GM23248 (cell line): ENCODE measurements at regions not wholly inside any gene's neighbourhood (a gene's known extent, or its start where the extent isn't known, plus 50 kb on each side); places are given as distances from the start of the nearest gene placed in this dataset.

Experiments
- EZH2 ChIP-seq: fragments of 200-600 bp; sonication (generic); IDR thresholded peaks from 2 replicates; pipeline ENCODE4 v1.6.1; 2018; ENCODE audit warnings: antibody characterized with exemption, mild to moderate bottlenecking; ENCODE audit not compliant: insufficient read depth, poor library complexity, severe bottlenecking
- EZH2phosphoT487 ChIP-seq: fragments of 200-600 bp; sonication (generic); IDR thresholded peaks from 2 replicates; pipeline ENCODE4 v1.6.1; 2018; ENCODE audit warnings: antibody characterized with exemption, moderate library complexity, mild to moderate bottlenecking, low read depth; ENCODE audit not compliant: insufficient read depth

DNA sequence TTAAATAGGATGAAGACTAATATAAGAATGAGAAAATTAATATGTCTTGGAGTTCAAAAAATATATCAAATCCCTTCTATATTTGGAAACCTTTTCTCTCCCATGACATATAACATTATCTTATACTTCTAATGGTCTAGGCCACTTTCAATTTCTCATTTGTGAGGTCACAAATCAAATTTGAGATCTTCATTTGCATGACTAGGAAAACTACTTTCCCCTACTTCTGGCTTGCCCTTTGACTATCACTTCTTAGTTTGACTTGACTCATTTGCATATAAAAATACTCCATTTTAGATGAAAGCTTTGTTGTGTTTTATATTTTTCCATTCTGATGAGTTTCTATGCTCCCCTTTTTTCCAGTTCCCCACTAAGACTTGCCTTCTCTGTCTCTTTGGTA, 598.6 kb upstream of the TBL1XR1 start:
- TF ChIP-seq EZH2 (no peak), EZH2phosphoT487 (no peak)
